GM21576 (cell line): ENCODE measurements at regions not wholly inside any gene's neighbourhood (a gene's known extent, or its start where the extent isn't known, plus 50 kb on each side); places are given as distances from the start of the nearest gene placed in this dataset.
A peak's percentile ranks its signal among the peaks of the same experiment; 100 is the strongest.

ENCODE experiments used
- ATAC-seq: cut with Tn5 transposase; IDR thresholded peaks from one replicate; pipeline ENCODE4 v1.9.1; 2021; ENCODE audit warnings: mild to moderate bottlenecking, moderate library complexity; ENCODE audit not compliant: unreplicated experiment

DNA sequence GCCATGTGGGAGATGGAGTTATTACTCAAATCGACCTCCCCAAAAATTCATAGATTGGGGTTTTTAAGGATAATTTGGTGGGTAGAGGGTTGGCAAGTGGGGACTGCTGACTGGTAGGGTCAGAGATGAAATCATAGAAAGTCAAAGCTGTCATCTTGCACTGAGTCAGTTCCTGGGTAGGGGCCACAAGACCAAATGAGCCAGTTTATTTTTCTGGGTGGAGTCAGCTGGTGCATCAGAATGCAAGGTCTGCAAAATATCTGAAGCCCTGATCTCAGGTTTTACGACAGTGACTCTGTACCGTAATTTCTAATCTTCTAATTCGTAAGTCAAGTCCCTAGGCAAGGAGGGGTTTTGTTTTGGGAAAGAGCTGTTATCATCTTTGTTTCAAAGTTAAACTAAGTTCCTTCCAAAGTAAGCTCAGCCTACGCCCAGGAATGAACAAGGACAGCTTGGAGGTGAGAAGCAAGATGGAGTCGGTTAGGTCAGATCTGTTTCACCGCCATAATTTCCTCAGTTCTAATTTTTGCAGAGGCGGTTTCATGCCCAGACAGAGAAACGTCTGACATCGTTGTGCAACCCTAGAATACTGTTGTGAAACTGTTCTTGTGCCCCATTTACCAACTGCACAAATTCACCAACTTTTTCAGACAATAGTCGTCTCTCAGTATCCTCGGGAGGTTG is 104.5 kb upstream of the SFSWAP start:
- no peak for ATAC-seq

GRCh38 chr12:131607658-131608447 is 103.0 kb upstream of the SFSWAP start:
- peak; percentile 73 for ATAC-seq

GRCh38 chr12:131608740-131609690 is 101.9 kb upstream of the SFSWAP start:
- no peak for ATAC-seq

- no peak for ATAC-seq
Measured at GRCh38 chr12:131609762-131610161, 101.1 kb upstream of the SFSWAP start.

DNA sequence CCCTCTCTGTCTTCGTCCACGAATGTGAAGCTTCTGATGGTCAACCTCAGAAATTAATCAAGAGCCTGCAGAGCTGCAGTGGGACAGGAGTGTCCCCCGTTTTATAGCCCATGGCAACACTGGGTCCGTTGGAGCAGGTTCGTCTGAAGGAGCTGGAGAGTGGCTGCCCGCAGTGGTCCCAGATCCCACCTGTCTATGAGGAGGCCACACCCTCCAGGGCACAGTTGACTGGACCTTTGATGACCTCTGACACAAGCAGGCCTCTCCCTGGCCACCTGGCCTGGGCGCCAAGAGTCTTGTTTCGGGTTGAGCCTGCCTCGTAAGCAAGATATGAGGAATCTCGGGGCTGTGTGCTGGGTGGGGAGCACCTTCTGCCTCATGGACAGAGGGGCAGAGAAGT is 100.7 kb upstream of the SFSWAP start:
- no peak for ATAC-seq

DNA sequence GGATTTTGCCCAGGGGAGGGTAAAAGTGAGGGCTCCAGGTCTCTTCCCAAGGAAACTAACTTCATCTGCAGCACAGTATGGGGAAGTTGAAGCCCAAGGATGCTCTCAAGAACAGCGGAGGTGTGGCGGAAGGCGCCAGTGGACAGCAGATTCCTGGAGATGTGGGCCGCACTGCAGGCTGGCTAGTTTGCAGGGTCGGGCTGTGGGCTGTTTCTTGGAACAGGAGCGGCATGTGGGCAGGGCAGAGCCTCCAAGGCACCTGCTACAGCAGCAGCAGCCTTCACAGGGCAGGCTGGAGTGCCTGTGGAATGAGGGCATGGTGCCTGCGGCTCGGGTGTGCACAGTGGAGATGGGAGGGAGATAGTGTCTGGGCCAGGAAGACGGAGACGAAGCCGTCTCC is 100.0 kb upstream of the SFSWAP start:
- no peak for ATAC-seq

GRCh38 chr12:131611416-131612091 is 99.3 kb upstream of the SFSWAP start:
- no peak for ATAC-seq

DNA sequence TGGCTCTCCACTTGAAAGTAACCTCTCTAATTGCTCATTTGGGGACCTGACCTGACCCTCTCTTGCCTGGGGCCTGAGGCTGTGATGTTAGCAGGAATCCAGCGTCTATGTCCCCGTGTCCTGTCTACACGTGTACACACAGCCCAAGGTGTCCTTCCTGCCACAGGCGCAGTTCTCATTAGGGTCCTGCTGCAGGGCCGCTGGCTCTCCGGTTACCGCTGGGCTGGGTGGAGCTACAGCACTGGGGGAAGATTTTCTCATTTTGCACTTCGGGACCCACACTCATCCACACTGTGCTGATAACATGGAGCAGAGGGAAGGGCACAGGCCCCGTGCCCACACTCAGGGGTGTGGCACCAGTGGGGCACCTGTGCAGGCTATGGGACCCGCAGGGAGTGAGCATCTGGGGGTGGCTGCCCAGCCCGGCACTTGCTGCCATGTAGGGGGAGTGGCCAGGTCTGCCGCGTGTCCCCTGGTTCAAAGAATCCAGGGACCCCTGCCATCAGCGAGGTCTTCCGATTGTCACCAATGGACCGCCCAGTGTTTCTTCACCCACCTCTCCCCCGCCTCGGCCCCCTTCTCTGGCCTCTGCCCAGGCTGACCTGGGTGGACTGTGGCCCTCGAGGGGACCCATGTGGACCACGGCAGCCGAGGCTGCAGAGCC is 98.7 kb upstream of the SFSWAP start:
- ATAC-seq = no peak

- no peak for ATAC-seq
Measured at GRCh38 chr12:131613186-131613585, 97.7 kb upstream of the SFSWAP start.

DNA sequence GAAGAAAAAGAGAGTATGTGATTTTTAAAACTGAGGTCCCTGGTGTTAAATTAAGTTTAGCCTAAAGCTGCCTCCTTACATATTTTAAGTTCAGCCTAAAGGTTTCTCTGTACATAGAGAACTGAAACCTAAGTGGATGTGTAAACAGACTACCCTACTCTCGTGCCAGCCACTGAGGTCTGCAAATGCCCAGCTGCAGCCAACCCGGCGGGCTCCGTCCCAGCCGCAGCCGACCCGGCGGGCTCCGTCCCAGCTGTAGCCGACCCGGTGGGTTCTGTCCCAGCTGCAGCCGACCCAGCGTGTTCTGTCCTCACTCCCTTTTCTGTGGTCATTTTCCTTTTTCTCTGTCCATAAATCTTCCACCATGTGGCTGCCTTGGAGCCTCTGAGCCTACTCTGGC is 97.2 kb upstream of the SFSWAP start:
- peak; percentile 65 for ATAC-seq

DNA sequence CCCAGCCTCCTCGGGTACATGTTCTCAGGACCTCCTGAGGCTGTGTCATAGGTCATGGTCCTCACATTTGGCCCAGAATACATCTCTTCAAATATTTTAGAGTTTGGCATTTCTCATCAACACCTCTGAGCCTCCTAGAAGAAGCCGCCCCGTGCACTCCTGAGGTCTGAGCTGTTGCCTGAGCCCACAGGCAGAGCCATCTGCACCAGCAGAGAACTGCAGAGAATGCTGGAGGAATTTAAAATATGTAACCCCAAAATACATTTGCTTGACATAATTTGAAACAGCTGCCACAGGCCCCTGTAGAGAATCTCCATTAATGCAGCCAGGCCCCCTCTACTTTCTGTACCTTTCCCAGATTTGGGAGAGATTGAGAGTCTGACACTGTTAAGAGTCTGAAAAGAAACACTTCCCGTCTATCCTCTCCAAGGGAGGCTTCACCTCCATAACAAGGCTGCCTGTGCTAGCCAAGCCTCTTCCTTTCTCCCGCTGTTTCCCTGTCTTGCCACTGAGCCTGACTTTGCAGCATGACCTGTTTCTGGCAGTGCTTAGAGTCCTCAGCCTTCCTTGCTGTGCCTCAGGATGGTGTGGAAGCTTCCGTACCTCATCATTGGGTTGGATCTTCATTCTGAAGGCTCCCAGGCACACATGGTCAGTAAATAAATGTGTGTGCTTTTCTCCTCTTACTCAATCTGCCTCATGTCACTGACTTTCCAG is 95.4 kb upstream of the SFSWAP start:
- no peak for ATAC-seq

GRCh38 chr12:131616043-131616700 is 94.7 kb upstream of the SFSWAP start:
- no peak for ATAC-seq

DNA sequence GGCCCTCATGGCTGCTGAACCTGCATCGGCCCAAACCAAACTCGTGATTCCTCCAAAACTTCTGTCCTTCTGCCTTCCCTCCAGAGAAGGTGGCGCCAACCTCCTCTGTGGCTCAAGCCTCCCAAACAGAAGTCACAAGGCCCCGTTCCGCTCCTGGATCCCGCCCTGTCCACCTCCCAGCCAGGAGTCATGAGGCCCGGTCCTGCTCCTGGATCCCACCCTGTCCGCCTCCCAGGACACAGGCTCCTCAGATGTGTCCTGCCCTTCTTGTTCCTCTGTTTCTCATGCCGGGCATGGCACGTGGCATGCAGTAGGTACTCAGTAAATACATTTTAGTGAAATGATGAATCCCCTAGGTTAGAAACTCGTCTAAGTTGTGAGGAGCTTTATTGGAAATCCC is 94.2 kb upstream of the SFSWAP start:
- no peak for ATAC-seq

GRCh38 chr12:131617179-131617578 is 93.7 kb upstream of the SFSWAP start:
- no peak for ATAC-seq

DNA sequence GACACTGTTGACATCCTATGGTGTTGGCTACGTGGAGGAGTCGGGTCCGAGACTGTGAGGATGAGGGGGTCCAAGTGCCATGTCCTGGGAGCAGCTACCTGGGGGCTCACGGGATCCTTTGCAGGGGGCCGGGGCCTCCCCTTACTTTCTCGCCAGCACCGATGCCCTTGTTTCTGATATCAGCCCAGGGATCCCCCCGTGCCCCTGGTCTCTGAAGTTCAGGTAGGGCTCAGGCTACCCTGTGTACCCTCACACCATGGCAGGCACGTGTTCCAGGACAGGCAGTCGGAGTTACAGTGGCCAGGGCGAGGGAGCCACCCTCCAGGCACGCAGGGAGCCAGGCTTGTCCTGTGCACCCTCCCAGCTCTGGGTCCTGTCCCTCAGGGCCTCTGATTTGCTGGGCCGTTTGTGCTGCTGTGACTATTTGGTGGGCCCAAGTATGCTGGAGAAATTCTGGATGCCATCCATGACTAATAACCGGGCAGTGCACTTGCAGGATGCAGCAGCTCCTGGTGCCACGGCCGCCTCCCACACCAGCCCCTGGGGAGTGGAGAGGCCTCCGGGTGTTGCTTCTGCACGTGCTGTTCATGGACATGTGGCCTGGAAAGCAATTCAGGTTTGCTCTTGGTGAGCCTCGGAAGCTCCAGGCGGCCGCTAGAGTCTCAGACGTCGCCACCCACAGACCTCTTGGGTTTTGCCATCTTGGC is 93.1 kb upstream of the SFSWAP start:
- ATAC-seq = no peak

DNA sequence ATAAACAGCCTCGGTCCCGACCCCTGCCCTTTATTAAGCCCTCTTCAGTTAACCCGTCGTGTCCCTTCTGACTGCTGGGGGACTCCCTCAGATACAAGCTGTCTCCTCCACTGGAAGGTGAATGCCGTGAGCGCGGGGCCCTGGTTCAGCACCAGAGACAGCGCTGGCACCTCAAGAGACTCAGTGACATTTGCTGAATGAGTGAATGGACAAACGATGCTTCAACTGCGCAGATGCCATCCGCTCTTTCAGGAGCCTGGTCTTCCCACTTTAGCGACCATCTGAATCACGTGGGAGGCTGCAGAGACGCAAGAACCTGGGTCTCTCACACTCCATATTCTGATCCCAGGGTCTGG is 92.6 kb upstream of the SFSWAP start:
- ATAC-seq = no peak

DNA sequence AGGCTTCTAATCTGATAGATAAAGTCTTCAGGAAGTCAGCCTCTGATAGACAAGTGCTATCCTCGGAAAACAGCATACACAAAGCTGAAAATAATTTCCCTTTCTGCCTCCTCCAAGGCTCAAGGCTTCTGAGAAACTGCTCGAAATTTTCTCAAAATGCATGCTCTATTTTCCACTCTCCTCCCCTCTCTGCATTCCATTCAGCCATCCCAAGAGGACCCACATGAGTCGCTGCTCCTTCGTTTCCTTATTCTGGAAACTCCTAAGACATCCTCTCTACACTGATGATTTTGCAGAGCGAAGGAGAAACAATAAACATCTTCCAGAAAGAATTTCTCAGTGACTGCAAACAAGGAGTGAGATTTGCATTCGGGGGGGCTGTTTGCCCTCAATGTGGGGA is 92.2 kb upstream of the SFSWAP start:
- ATAC-seq = no peak

GRCh38 chr12:131619106-131619642 is 91.7 kb upstream of the SFSWAP start:
- ATAC-seq = no peak
